SK-N-SH (cell line): ENCODE measurements at regions not wholly inside any gene's neighbourhood (a gene's known extent, or its start where the extent isn't known, plus 50 kb on each side); places are given as distances from the start of the nearest gene placed in this dataset.
"Not testable (repeated sequence)": the region's sequence is repeated elsewhere in the genome, so short reads cannot be mapped to it uniquely, and the experiment has no call there.

Source experiments
- CTCF ChIA-PET: fragments of 300-600, 350-600 bp; formaldehyde crosslinking; extraction: SDS; loops from one replicate; lab custom pipeline; 2021; lab: Yijun Ruan, JAX
- POLR2A ChIA-PET: fragments of 350-600 bp; sonication (Branson Sonifier 250); formaldehyde crosslinking; extraction: SDS; loops from one replicate; lab custom pipeline; 2020; ENCODE audit warnings: antibody characterized with exemption, inconsistent platforms; lab: Yijun Ruan, JAX
- DNase-seq: peaks from one replicate; pipeline ENCODE4 v3.0.0; 2012
- H2AFZ ChIP-seq: fragments of 200-600 bp; sonication (generic); 2 replicates; pipeline ENCODE4 v1.8.1; 2016; ENCODE audit warnings: antibody characterized with exemption, mild to moderate bottlenecking, low read depth
- H3F3A ChIP-seq: fragments of 200-600 bp; sonication (generic); replicated peaks from 2 replicates; pipeline ENCODE3; 2016; ENCODE audit warnings: antibody characterized with exemption, mild to moderate bottlenecking; ENCODE audit not compliant: insufficient read depth
- H3K27ac ChIP-seq, 2 experiments: fragments of 200-500 bp in 1 of 2; fragments of 200-600 bp in 1 of 2; sonication (Bioruptor generic) in 1 of 2; sonication (generic), shearing (Covaris generic) in 1 of 2; 2 replicates each; pipeline versions ENCODE4 v1.5.1 to v1.6.1; 2014 to 2016; ENCODE audit warnings: low read depth in 2 of 2, inconsistent platforms in 1 of 2, low read length in 1 of 2, mild to moderate bottlenecking in 1 of 2, mixed read lengths in 1 of 2
- H3K27me3 ChIP-seq: fragments of 200-600 bp; sonication (generic), shearing (Covaris generic); 2 replicates; pipeline ENCODE4 v1.6.1; 2016; ENCODE audit warnings: mixed run types; ENCODE audit not compliant: insufficient read depth
- H3K36me3 ChIP-seq, 2 experiments: fragments of 200-500 bp in 1 of 2; fragments of 200-600 bp in 1 of 2; sonication (Bioruptor generic) in 1 of 2; sonication (generic) in 1 of 2; replicated peaks in 1 of 2; 2 replicates each; pipeline versions ENCODE3 to v1.5.1; 2014 to 2016; ENCODE audit warnings: low read length in 1 of 2, mild to moderate bottlenecking in 1 of 2; ENCODE audit not compliant: insufficient read depth in 2 of 2, control insufficient read depth in 1 of 2
- H3K4me1 ChIP-seq, 2 experiments: fragments of 200-500 bp in 1 of 2; fragments of 200-600 bp in 1 of 2; sonication (Bioruptor generic) in 1 of 2; sonication (generic), shearing (Covaris generic) in 1 of 2; 2 replicates each; pipeline versions ENCODE4 v1.5.1 to v1.6.1; 2014 to 2016; ENCODE audit warnings: low read depth in 1 of 2, low read length in 1 of 2, mixed run types in 1 of 2; ENCODE audit not compliant: insufficient read depth in 2 of 2, control insufficient read depth in 1 of 2
- H3K4me2 ChIP-seq: fragments of 200-600 bp; sonication (generic), shearing (Covaris generic); 2 replicates; pipeline ENCODE4 v1.6.1; 2017; ENCODE audit warnings: mixed run types
- H3K4me3 ChIP-seq, 2 experiments: fragments of 200-500 bp in 1 of 2; fragments of 200-600 bp in 1 of 2; sonication (Bioruptor generic) in 1 of 2; sonication (generic), shearing (Covaris generic) in 1 of 2; 2 replicates each; pipeline versions ENCODE4 v1.5.1 to v1.8.1; 2014 to 2016; ENCODE audit warnings: low read depth in 2 of 2, inconsistent platforms in 1 of 2, low read length in 1 of 2, mild to moderate bottlenecking in 1 of 2, mixed read lengths in 1 of 2, moderate library complexity in 1 of 2
- H3K79me2 ChIP-seq: fragments of 200-600 bp; sonication (generic); 2 replicates; pipeline ENCODE4 v1.8.1; 2017; ENCODE audit warnings: mild to moderate bottlenecking; ENCODE audit not compliant: insufficient read depth
- H3K9ac ChIP-seq: fragments of 200-600 bp; sonication (generic); 2 replicates; pipeline ENCODE4 v1.6.1; 2017; ENCODE audit warnings: mixed run types
- H3K9me2 ChIP-seq: fragments of 200-600 bp; sonication (generic); 2 replicates; pipeline ENCODE4 v1.6.1; 2017; ENCODE audit warnings: mixed run types
- H3K9me3 ChIP-seq: fragments of 200-600 bp; sonication (generic); 2 replicates; pipeline ENCODE4 v1.6.1; 2017; ENCODE audit warnings: mixed run types, mild to moderate bottlenecking, moderate library complexity
- H4K20me1 ChIP-seq: fragments of 200-600 bp; sonication (generic); 2 replicates; pipeline ENCODE4 v1.6.1; 2017; ENCODE audit warnings: mild to moderate bottlenecking, mixed run types; ENCODE audit not compliant: insufficient read depth
- FOXJ3 ChIP-seq: sonication (generic); formaldehyde crosslinking; IDR thresholded peaks from 2 replicates; pipeline ENCODE4 v1.5.1; 2020; ENCODE audit warnings: mild to moderate bottlenecking, missing genetic modification reagents
- FOXM1 ChIP-seq: IDR thresholded peaks from 2 replicates; pipeline ENCODE4 v1.4.0; 2012; ENCODE audit warnings: low read depth, mild to moderate bottlenecking
- JUND ChIP-seq: IDR thresholded peaks from 2 replicates; pipeline ENCODE4 v1.4.0; 2012
- MEF2A ChIP-seq: IDR thresholded peaks from 2 replicates; pipeline ENCODE4 v1.4.0; 2012; ENCODE audit warnings: low read depth, borderline replicate concordance
- MXI1 ChIP-seq: IDR thresholded peaks from 2 replicates; pipeline ENCODE4 v1.6.1; 2012; ENCODE audit warnings: mild to moderate bottlenecking, low read depth, low read length, improper control_type of control experiment
- NFIC ChIP-seq: IDR thresholded peaks from 2 replicates; pipeline ENCODE4 v1.4.0; 2012; ENCODE audit warnings: borderline replicate concordance
- RXRA ChIP-seq: IDR thresholded peaks from 2 replicates; pipeline ENCODE4 v1.4.0; 2012; ENCODE audit warnings: low read depth, mild to moderate bottlenecking, borderline replicate concordance
- SMC3 ChIP-seq: IDR thresholded peaks from 2 replicates; pipeline ENCODE4 v1.6.1; 2012; ENCODE audit warnings: low read depth, low read length, improper control_type of control experiment
- TAF1 ChIP-seq: IDR thresholded peaks from 2 replicates; pipeline ENCODE4 v1.6.1; 2012; ENCODE audit warnings: low read depth, mild to moderate bottlenecking, low read length, moderate library complexity, borderline replicate concordance
- TEAD4 ChIP-seq: IDR thresholded peaks from 2 replicates; pipeline ENCODE4 v1.4.0; 2012; ENCODE audit warnings: mild to moderate bottlenecking, borderline replicate concordance; ENCODE audit not compliant: insufficient read depth
- YY1 ChIP-seq: IDR thresholded peaks from 2 replicates; pipeline ENCODE4 v1.4.0; 2012; ENCODE audit warnings: low read depth, mild to moderate bottlenecking
- WGBS: methylation state at CpG from one replicate; pipeline ENCODE4 v1.1.6; 2017; ENCODE audit warnings: low lambda C conversion rate; 5-methylcytosine and 5-hydroxymethylcytosine counted together
- TF ChIP-seq, protein P1 (sequence below): fragments of 150-350 bp; IDR thresholded peaks from 2 replicates; pipeline ENCODE4 v1.6.1; 2017; ENCODE audit warnings: antibody characterized with exemption, low read length, low read depth, borderline replicate concordance
- TF ChIP-seq, protein P2 (sequence below): IDR thresholded peaks from 2 replicates; pipeline ENCODE4 v1.4.0; 2012; ENCODE audit warnings: low read depth, borderline replicate concordance
- TF ChIP-seq, protein P3 (sequence below): IDR thresholded peaks from 2 replicates; pipeline ENCODE4; 2012
- TF ChIP-seq, protein P4 (sequence below): fragments of 150-350 bp; IDR thresholded peaks from 2 replicates; pipeline ENCODE4 v1.6.1; 2016; ENCODE audit warnings: mild to moderate bottlenecking, low read depth, low read length

DNA sequence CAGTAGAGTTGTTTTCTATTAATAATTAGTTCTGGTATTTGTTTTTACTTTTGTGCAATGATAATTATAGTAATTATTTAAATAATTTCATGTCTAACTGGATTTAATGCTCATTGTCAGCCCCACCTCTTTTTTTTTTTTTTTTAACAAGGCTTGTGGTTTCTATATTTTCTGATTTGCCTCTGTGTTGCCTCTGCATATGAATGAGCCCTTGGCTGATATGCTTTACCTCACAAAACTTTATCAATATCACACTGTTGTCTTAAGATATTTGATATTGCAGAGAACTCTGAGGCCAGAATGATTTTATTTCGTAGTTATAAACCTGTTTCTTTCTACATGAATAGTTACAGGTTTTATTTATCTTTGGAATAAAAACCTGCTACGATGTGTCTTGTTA lies 116.2 kb upstream of the ATP2B1 start:
- TF ChIP-seq JUND (no peak), FOXM1 (no peak), MXI1 (no peak), YY1 (no peak)
- TF ChIP-seq, protein P1, sequence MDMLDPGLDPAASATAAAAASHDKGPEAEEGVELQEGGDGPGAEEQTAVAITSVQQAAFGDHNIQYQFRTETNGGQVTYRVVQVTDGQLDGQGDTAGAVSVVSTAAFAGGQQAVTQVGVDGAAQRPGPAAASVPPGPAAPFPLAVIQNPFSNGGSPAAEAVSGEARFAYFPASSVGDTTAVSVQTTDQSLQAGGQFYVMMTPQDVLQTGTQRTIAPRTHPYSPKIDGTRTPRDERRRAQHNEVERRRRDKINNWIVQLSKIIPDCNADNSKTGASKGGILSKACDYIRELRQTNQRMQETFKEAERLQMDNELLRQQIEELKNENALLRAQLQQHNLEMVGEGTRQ, result no peak
- TF ChIP-seq, protein P2, sequence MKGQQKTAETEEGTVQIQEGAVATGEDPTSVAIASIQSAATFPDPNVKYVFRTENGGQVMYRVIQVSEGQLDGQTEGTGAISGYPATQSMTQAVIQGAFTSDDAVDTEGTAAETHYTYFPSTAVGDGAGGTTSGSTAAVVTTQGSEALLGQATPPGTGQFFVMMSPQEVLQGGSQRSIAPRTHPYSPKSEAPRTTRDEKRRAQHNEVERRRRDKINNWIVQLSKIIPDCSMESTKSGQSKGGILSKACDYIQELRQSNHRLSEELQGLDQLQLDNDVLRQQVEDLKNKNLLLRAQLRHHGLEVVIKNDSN, result no peak
- Histone ChIP-seq H3K4me2 (no peak overlapping the region), H3K4me1 (peaks cover 0 to 5% of the 10 kb centered on the region in 2 experiments; a peak in 3 of 4 replicates), H3K36me3 (no peaks in the 10 kb centered on the region), H2AFZ (no peak overlapping the region; the same call in 1 of the 2 replicates), H3F3A (no peaks in the 10 kb centered on the region), H3K27me3 (no peaks in the 10 kb centered on the region), H3K79me2 (no peaks in the 10 kb centered on the region), H3K9ac (no peak overlapping the region), H3K9me2 (no peaks in the 10 kb centered on the region), H4K20me1 (no peaks in the 10 kb centered on the region), H3K9me3 (no peaks in the 10 kb centered on the region), H3K4me3 (no peak overlapping the region), H3K27ac (peak overlapping the region in 1 of 2 experiments; percentile 77; a peak in 1 of 4 replicates)
- WGBS, result 69% methylated on average over 2 of the region's 2 CpGs
- ChIA-PET POLR2A (no interaction called here), CTCF (no interaction called here)
- no peak for DNase-seq

DNA sequence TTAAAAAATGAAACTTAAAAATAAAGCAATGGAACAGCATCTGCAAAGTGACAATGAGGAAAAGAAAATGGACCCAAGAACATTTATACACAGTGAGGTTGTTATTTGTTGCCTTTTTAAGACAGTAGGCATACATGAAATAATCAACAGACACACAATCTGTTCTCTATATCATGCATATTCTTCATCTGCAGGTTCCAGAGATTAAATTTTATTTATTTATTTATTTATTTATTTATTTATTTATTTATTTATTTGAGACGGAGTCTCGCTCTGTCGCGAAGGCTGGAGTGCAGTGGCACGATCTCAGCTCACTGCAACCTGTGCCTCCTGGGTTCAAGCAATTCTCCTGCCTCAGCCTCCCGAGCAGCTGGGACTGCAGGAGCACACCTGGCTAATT lies 114.4 kb upstream of the ATP2B1 start:
- H3K27me3 ChIP-seq, H3F3A ChIP-seq, H3K9me2 ChIP-seq, H3K36me3 ChIP-seq, H3K4me3 ChIP-seq, DNase-seq, H3K9me3 ChIP-seq, H3K4me1 ChIP-seq, H3K4me2 ChIP-seq, H3K9ac ChIP-seq, H2AFZ ChIP-seq, POLR2A ChIA-PET, H3K27ac ChIP-seq, H3K79me2 ChIP-seq, H4K20me1 ChIP-seq: not testable (repeated sequence)
- CTCF ChIA-PET, result interaction anchor here (0.6 kb wide), 1 partner anchor 20 kb away, joined by 3 read pairs; no protein-coding TSS in a partner anchor
- WGBS, result 96% methylated on average over 6 of the region's 6 CpGs

DNA sequence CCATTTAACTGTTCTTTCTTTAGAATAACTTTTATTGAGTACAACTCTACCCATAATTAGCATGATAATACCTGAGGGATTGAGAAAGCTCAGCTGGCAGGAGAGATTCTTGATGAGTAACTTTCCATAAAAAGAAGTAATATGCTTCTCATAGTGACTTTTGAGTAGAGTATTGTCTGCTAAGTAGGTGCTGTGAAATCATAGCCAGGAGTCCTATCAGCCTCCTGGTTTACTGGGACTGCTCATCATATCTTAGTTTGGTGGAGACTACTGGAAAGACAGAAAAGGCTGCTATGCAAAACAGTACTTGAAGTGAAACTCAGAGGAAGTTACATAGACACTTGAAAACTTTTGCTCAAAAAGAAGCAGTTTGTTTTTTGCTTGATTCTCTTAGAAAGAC lies 113.3 kb upstream of the ATP2B1 start:
- H4K20me1 ChIP-seq, result no peaks in the 10 kb centered on the region
- H3K4me2 ChIP-seq, result no peak overlapping the region
- no peak overlapping the region for H3K4me3 ChIP-seq
- no peak overlapping the region for H2AFZ ChIP-seq
- H3K36me3 ChIP-seq, result no peaks in the 10 kb centered on the region
- DNase-seq, result no peak
- H3K9ac ChIP-seq, result no peak overlapping the region
- no peaks in the 10 kb centered on the region for H3K79me2 ChIP-seq
- no peak overlapping the region for H3K27ac ChIP-seq
- H3K4me1 ChIP-seq, result peaks cover 0 to 2% of the 10 kb centered on the region in 2 experiments; a peak in 3 of 4 replicates
- POLR2A ChIA-PET, result no interaction called here
- no peaks in the 10 kb centered on the region for H3K9me2 ChIP-seq
- no peaks in the 10 kb centered on the region for H3F3A ChIP-seq
- CTCF ChIA-PET, result no interaction called here
- TF ChIP-seq TAF1, result no peak
- no peak for TF ChIP-seq MEF2A
- no peak for TF ChIP-seq FOXM1
- TF ChIP-seq NFIC, result no peak
- TF ChIP-seq, protein P3, sequence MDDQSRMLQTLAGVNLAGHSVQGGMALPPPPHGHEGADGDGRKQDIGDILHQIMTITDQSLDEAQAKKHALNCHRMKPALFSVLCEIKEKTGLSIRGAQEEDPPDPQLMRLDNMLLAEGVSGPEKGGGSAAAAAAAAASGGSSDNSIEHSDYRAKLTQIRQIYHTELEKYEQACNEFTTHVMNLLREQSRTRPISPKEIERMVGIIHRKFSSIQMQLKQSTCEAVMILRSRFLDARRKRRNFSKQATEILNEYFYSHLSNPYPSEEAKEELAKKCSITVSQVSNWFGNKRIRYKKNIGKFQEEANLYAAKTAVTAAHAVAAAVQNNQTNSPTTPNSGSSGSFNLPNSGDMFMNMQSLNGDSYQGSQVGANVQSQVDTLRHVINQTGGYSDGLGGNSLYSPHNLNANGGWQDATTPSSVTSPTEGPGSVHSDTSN, result no peak
- no peak for TF ChIP-seq MXI1
- TF ChIP-seq JUND, result no peak
- TF ChIP-seq RXRA, result no peak
- TF ChIP-seq, protein P1, result no peak
- TF ChIP-seq, protein P4, sequence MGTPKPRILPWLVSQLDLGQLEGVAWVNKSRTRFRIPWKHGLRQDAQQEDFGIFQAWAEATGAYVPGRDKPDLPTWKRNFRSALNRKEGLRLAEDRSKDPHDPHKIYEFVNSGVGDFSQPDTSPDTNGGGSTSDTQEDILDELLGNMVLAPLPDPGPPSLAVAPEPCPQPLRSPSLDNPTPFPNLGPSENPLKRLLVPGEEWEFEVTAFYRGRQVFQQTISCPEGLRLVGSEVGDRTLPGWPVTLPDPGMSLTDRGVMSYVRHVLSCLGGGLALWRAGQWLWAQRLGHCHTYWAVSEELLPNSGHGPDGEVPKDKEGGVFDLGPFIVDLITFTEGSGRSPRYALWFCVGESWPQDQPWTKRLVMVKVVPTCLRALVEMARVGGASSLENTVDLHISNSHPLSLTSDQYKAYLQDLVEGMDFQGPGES, result no peak
- no peak for TF ChIP-seq FOXJ3
- no peak for TF ChIP-seq SMC3
- no peak for TF ChIP-seq TEAD4
- TF ChIP-seq, all 33 proteins: peak for 0
- H3K27me3 ChIP-seq, result no peaks in the 10 kb centered on the region
- no peaks in the 10 kb centered on the region for H3K9me3 ChIP-seq
